ENCODE measurements at regions not wholly inside any gene's neighbourhood (a gene's known extent, or its start where the extent isn't known, plus 50 kb on each side); places are given as distances from the start of the nearest gene placed in this dataset.

- WGBS, 2 donors (ENCODE audit: extremely low coverage in 2 of 2, insufficient read length in 2 of 2, insufficient replicate concordance in 1 of 2), result no CpG with 5 or more reads among the region's 1 CpG
- Histone ChIP-seq H3K79me1 (ENCODE audit: low read depth, low read length) (no peaks in the 10 kb centered on the region), H3K4me3 (ENCODE audit: low read length in 2 of 2) (no peak overlapping the region), H2AFZ (ENCODE audit: low read length) (peak overlapping the region; percentile 36), H4K8ac (ENCODE audit: low read depth, low read length) (no peak overlapping the region), H3K4ac (ENCODE audit: low read length) (no peak overlapping the region), H4K91ac (ENCODE audit: low read depth, low read length, poor library complexity) (no peak overlapping the region), H3K27ac (replicated peaks; ENCODE audit: low read length) (no peak overlapping the region), H3K36me3 (replicated peaks in 1 of 2; ENCODE audit: control insufficient read depth in 2 of 2, insufficient read depth in 2 of 2, low read length in 2 of 2) (no peaks in the 10 kb centered on the region), H3K14ac (ENCODE audit: low read length) (no peak overlapping the region), H3K4me2 (ENCODE audit: insufficient read depth, low read length, poor library complexity, severe bottlenecking) (no peak overlapping the region), H3K23ac (ENCODE audit: low read depth, low read length, poor library complexity) (no peak overlapping the region), H2BK12ac (ENCODE audit: low read length) (no peak overlapping the region), H3K4me1 (ENCODE audit: control insufficient read depth in 2 of 2, insufficient read depth in 1 of 2, low read depth in 1 of 2, low read length in 2 of 2) (peaks cover 0 to 3% of the 10 kb centered on the region in 2 donors), H3K9me3 (replicated peaks in 1 of 2; ENCODE audit: control insufficient read depth in 2 of 2, insufficient read depth in 1 of 2, low read depth in 1 of 2, low read length in 2 of 2) (peaks cover 0 to 10% of the 10 kb centered on the region in 2 donors), H3K27me3 (ENCODE audit: control insufficient read depth in 3 of 3, insufficient read depth in 3 of 3, low read depth in 1 of 3, low read length in 3 of 3) (no peaks in the 10 kb centered on the region), H2BK120ac (ENCODE audit: low read depth, low read length) (no peak overlapping the region), H2BK5ac (ENCODE audit: low read length) (no peak overlapping the region), H3K18ac (ENCODE audit: low read length) (no peak overlapping the region), H2AK5ac (ENCODE audit: low read depth, low read length) (no peak overlapping the region), H2BK15ac (ENCODE audit: low read length) (no peak overlapping the region), H3K9ac (ENCODE audit: low read depth, low read length, poor library complexity) (no peak overlapping the region)
- DNase-seq (ENCODE audit: low spot score), result no peak
These were observed 51.0 kb upstream of the MKRN3 start for GRCh38 chr15:23514484-23514883.

GRCh38 chr15:23506762-23507161 is 58.7 kb upstream of the MKRN3 start:
- H3K23ac ChIP-seq (ENCODE audit: low read depth, low read length, poor library complexity), result no peak overlapping the region
- DNase-seq (ENCODE audit: low spot score), result no peak
- no peak overlapping the region for H3K9ac ChIP-seq (ENCODE audit: low read depth, low read length, poor library complexity)
- no peak overlapping the region for H3K4me2 ChIP-seq (ENCODE audit: insufficient read depth, low read length, poor library complexity, severe bottlenecking)
- H4K91ac ChIP-seq (ENCODE audit: low read depth, low read length, poor library complexity), result no peak overlapping the region
- no peaks in the 10 kb centered on the region for H3K36me3 ChIP-seq (replicated peaks in 1 of 2; ENCODE audit: control insufficient read depth in 2 of 2, insufficient read depth in 2 of 2, low read length in 2 of 2)
- H2BK5ac ChIP-seq (ENCODE audit: low read length), result no peak overlapping the region
- no peaks in the 10 kb centered on the region for H3K27me3 ChIP-seq (ENCODE audit: control insufficient read depth in 3 of 3, insufficient read depth in 3 of 3, low read depth in 1 of 3, low read length in 3 of 3)
- no peak overlapping the region for H2AK5ac ChIP-seq (ENCODE audit: low read depth, low read length)
- H3K18ac ChIP-seq (ENCODE audit: low read length), result no peak overlapping the region
- H2BK15ac ChIP-seq (ENCODE audit: low read length), result no peak overlapping the region
- H4K8ac ChIP-seq (ENCODE audit: low read depth, low read length), result no peak overlapping the region
- no peak overlapping the region for H2BK120ac ChIP-seq (ENCODE audit: low read depth, low read length)
- H3K4me3 ChIP-seq (ENCODE audit: low read length in 2 of 2), result no peak overlapping the region
- H3K4ac ChIP-seq (ENCODE audit: low read length), result no peak overlapping the region
- peaks cover 0 to 12% of the 10 kb centered on the region in 2 donors for H3K9me3 ChIP-seq (replicated peaks in 1 of 2; ENCODE audit: control insufficient read depth in 2 of 2, insufficient read depth in 1 of 2, low read depth in 1 of 2, low read length in 2 of 2)
- H2BK12ac ChIP-seq (ENCODE audit: low read length), result no peak overlapping the region
- H2AFZ ChIP-seq (ENCODE audit: low read length), result no peak overlapping the region
- no peaks in the 10 kb centered on the region for H3K79me1 ChIP-seq (ENCODE audit: low read depth, low read length)
- no peak overlapping the region for H3K14ac ChIP-seq (ENCODE audit: low read length)
- no peak overlapping the region for H3K27ac ChIP-seq (replicated peaks; ENCODE audit: low read length)
- H3K4me1 ChIP-seq (ENCODE audit: control insufficient read depth in 2 of 2, insufficient read depth in 1 of 2, low read depth in 1 of 2, low read length in 2 of 2), result no peaks in the 10 kb centered on the region

- H2AFZ ChIP-seq (ENCODE audit: low read length), result no peak overlapping the region
- H3K36me3 ChIP-seq (replicated peaks in 1 of 2; ENCODE audit: control insufficient read depth in 2 of 2, insufficient read depth in 2 of 2, low read length in 2 of 2), result no peaks in the 10 kb centered on the region
- H3K9me3 ChIP-seq (replicated peaks in 1 of 2; ENCODE audit: control insufficient read depth in 2 of 2, insufficient read depth in 1 of 2, low read depth in 1 of 2, low read length in 2 of 2), result peaks cover 0 to 5% of the 10 kb centered on the region in 2 donors
- no peak overlapping the region for H3K14ac ChIP-seq (ENCODE audit: low read length)
- no peak overlapping the region for H2AK5ac ChIP-seq (ENCODE audit: low read depth, low read length)
- H3K27ac ChIP-seq (replicated peaks; ENCODE audit: low read length), result no peak overlapping the region
- no peak overlapping the region for H3K9ac ChIP-seq (ENCODE audit: low read depth, low read length, poor library complexity)
- H3K23ac ChIP-seq (ENCODE audit: low read depth, low read length, poor library complexity), result no peak overlapping the region
- H2BK12ac ChIP-seq (ENCODE audit: low read length), result no peak overlapping the region
- no peak overlapping the region for H3K4me3 ChIP-seq (ENCODE audit: low read length in 2 of 2)
- no peak overlapping the region for H3K18ac ChIP-seq (ENCODE audit: low read length)
- H4K8ac ChIP-seq (ENCODE audit: low read depth, low read length), result no peak overlapping the region
- H3K79me1 ChIP-seq (ENCODE audit: low read depth, low read length), result no peaks in the 10 kb centered on the region
- no CpG with 5 or more reads among the region's 3 CpGs for WGBS, 2 donors (ENCODE audit: extremely low coverage in 2 of 2, insufficient read length in 2 of 2, insufficient replicate concordance in 1 of 2)
- no peak overlapping the region for H2BK15ac ChIP-seq (ENCODE audit: low read length)
- H4K91ac ChIP-seq (ENCODE audit: low read depth, low read length, poor library complexity), result no peak overlapping the region
- no peak overlapping the region for H3K4ac ChIP-seq (ENCODE audit: low read length)
- H2BK120ac ChIP-seq (ENCODE audit: low read depth, low read length), result no peak overlapping the region
- no peak overlapping the region for H2BK5ac ChIP-seq (ENCODE audit: low read length)
- H3K27me3 ChIP-seq (ENCODE audit: control insufficient read depth in 3 of 3, insufficient read depth in 3 of 3, low read depth in 1 of 3, low read length in 3 of 3), result no peaks in the 10 kb centered on the region
- H3K4me1 ChIP-seq (ENCODE audit: control insufficient read depth in 2 of 2, insufficient read depth in 1 of 2, low read depth in 1 of 2, low read length in 2 of 2), result no peaks in the 10 kb centered on the region
- no peak overlapping the region for H3K4me2 ChIP-seq (ENCODE audit: insufficient read depth, low read length, poor library complexity, severe bottlenecking)
- no peak for DNase-seq (ENCODE audit: low spot score)
These were observed 56.9 kb upstream of the GOLGA6L2 start for GRCh38 chr15:23503980-23504379.

GRCh38 chr15:23503576-23503975 is 56.5 kb upstream of the GOLGA6L2 start:
- Histone ChIP-seq H4K8ac (ENCODE audit: low read depth, low read length) (no peak overlapping the region), H3K4me2 (ENCODE audit: insufficient read depth, low read length, poor library complexity, severe bottlenecking) (no peak overlapping the region), H3K23ac (ENCODE audit: low read depth, low read length, poor library complexity) (no peak overlapping the region), H3K18ac (ENCODE audit: low read length) (no peak overlapping the region), H3K36me3 (replicated peaks in 1 of 2; ENCODE audit: control insufficient read depth in 2 of 2, insufficient read depth in 2 of 2, low read length in 2 of 2) (no peaks in the 10 kb centered on the region), H3K9ac (ENCODE audit: low read depth, low read length, poor library complexity) (no peak overlapping the region), H2AFZ (ENCODE audit: low read length) (no peak overlapping the region), H3K27me3 (ENCODE audit: control insufficient read depth in 3 of 3, insufficient read depth in 3 of 3, low read depth in 1 of 3, low read length in 3 of 3) (no peaks in the 10 kb centered on the region), H3K79me1 (ENCODE audit: low read depth, low read length) (no peaks in the 10 kb centered on the region), H2BK12ac (ENCODE audit: low read length) (no peak overlapping the region), H2BK15ac (ENCODE audit: low read length) (no peak overlapping the region), H3K14ac (ENCODE audit: low read length) (no peak overlapping the region), H3K27ac (replicated peaks; ENCODE audit: low read length) (no peak overlapping the region), H3K4ac (ENCODE audit: low read length) (no peak overlapping the region), H2BK120ac (ENCODE audit: low read depth, low read length) (no peak overlapping the region), H2AK5ac (ENCODE audit: low read depth, low read length) (no peak overlapping the region), H3K9me3 (replicated peaks in 1 of 2; ENCODE audit: control insufficient read depth in 2 of 2, insufficient read depth in 1 of 2, low read depth in 1 of 2, low read length in 2 of 2) (peaks cover 0 to 2% of the 10 kb centered on the region in 2 donors), H3K4me3 (ENCODE audit: low read length in 2 of 2) (no peak overlapping the region), H2BK5ac (ENCODE audit: low read length) (no peak overlapping the region), H4K91ac (ENCODE audit: low read depth, low read length, poor library complexity) (no peak overlapping the region), H3K4me1 (ENCODE audit: control insufficient read depth in 2 of 2, insufficient read depth in 1 of 2, low read depth in 1 of 2, low read length in 2 of 2) (no peaks in the 10 kb centered on the region)
- DNase-seq (ENCODE audit: low spot score), result no peak
- no CpG with 5 or more reads among the region's 4 CpGs for WGBS, 2 donors (ENCODE audit: extremely low coverage in 2 of 2, insufficient read length in 2 of 2, insufficient replicate concordance in 1 of 2)
